Naive thymus-derived CD4-positive, alpha-beta T cell (primary cell): ENCODE measurements at regions not wholly inside any gene's neighbourhood (a gene's known extent, or its start where the extent isn't known, plus 50 kb on each side); places are given as distances from the start of the nearest gene placed in this dataset.

Experiments
- ATAC-seq: fragments of 150-1000 bp; cut with Tn5 transposase; 2 replicates; pipeline ENCODE4 v1.10.0; 2021; ENCODE audit warnings: mild to moderate bottlenecking, moderate library complexity
- CTCF ChIA-PET: fragments of 350-600 bp; sonication (Branson Sonifier 250); formaldehyde crosslinking; loops from one replicate; lab custom pipeline; 2021; ENCODE audit warnings: antibody characterized with exemption; lab: Charles Lee
- POLR2A ChIA-PET: fragments of 350-600 bp; sonication (Branson Sonifier 250); formaldehyde crosslinking; loops from one replicate; lab custom pipeline; 2021; ENCODE audit warnings: antibody characterized with exemption, inconsistent platforms; lab: Charles Lee
- DNase-seq, 9 donors: peaks; one replicate each; pipeline versions ENCODE4 v3.0.0 to v3.0.0-alpha.2; 2020 to 2022; ENCODE audit warnings: mixed read lengths in 1 of 9
- H3K27ac ChIP-seq: one replicate; pipeline ENCODE4 v1.7.0; 2013; ENCODE audit warnings: mild to moderate bottlenecking, low read depth, low read length, moderate library complexity
- H3K27me3 ChIP-seq, 2 donors: one replicate each; pipeline ENCODE4 v1.7.0; 2013; ENCODE audit warnings: low read length in 2 of 2, mild to moderate bottlenecking in 2 of 2, moderate library complexity in 2 of 2; ENCODE audit not compliant: control insufficient read depth in 2 of 2, insufficient read depth in 2 of 2
- H3K36me3 ChIP-seq, 3 experiments: 1 replicate in 2 of 3; 2 replicates in 1 of 3; pipeline ENCODE4 v1.7.0; 2013; ENCODE audit warnings: low read length in 3 of 3, mild to moderate bottlenecking in 3 of 3, moderate library complexity in 1 of 3; ENCODE audit not compliant: insufficient read depth in 3 of 3, control insufficient read depth in 2 of 3
- H3K4me1 ChIP-seq, 2 donors: one replicate each; pipeline ENCODE4 v1.7.0; 2013; ENCODE audit warnings: low read length in 2 of 2, mild to moderate bottlenecking in 2 of 2, moderate library complexity in 1 of 2; ENCODE audit not compliant: control insufficient read depth in 2 of 2, insufficient read depth in 2 of 2
- H3K4me3 ChIP-seq: 2 replicates; pipeline ENCODE4 v1.7.0; 2013; ENCODE audit warnings: mild to moderate bottlenecking, low read length
- H3K9me3 ChIP-seq, 3 experiments: 1 replicate in 2 of 3; 2 replicates in 1 of 3; pipeline ENCODE4 v1.7.0; 2013; ENCODE audit warnings: low read length in 3 of 3; ENCODE audit not compliant: control insufficient read depth in 2 of 3
- H3K27ac Mint-ChIP-seq, 9 donors: one replicate each; pipeline ENCODE4 v1.8.0; 2020 to 2022; ENCODE audit warnings: mixed read lengths in 9 of 9, mild to moderate bottlenecking in 8 of 9, moderate library complexity in 5 of 9, inconsistent platforms in 2 of 9
- H3K27me3 Mint-ChIP-seq, 5 donors: one replicate each; pipeline ENCODE4 v1.8.0; 2021 to 2022; ENCODE audit warnings: mixed read lengths in 5 of 5, mild to moderate bottlenecking in 1 of 5
- H3K36me3 Mint-ChIP-seq, 5 donors: one replicate each; pipeline ENCODE4 v1.8.0; 2020 to 2022; ENCODE audit warnings: mixed read lengths in 5 of 5, mild to moderate bottlenecking in 3 of 5, inconsistent platforms in 1 of 5
- H3K4me1 Mint-ChIP-seq, 7 donors: one replicate each; pipeline ENCODE4 v1.8.0; 2020 to 2022; ENCODE audit warnings: mixed read lengths in 7 of 7, mild to moderate bottlenecking in 3 of 7, inconsistent platforms in 1 of 7
- H3K4me3 Mint-ChIP-seq, 10 donors: one replicate each; pipeline ENCODE4 v1.8.0; 2020 to 2022; ENCODE audit warnings: mild to moderate bottlenecking in 10 of 10, mixed read lengths in 10 of 10, moderate library complexity in 6 of 10, inconsistent platforms in 2 of 10
- H3K9me3 Mint-ChIP-seq, 11 donors: one replicate each; pipeline ENCODE4 v1.8.0; 2020 to 2022; ENCODE audit warnings: mixed read lengths in 11 of 11, mild to moderate bottlenecking in 4 of 11, inconsistent platforms in 1 of 11, moderate library complexity in 1 of 11
- intact Hi-C, 2 donors: fragments of 100-400 bp; cut with micrococcal nuclease; formaldehyde crosslinking; loops; one replicate each; pipeline ENCODE4 v1.15.1; 2023

GRCh38 chr18:75158465-75159237, 50.3 kb downstream of the PTGR3 start:
- H3K27me3 Mint-ChIP-seq = peaks cover 0 to 15% (median 0%) of the 10 kb centered on the region in 5 donors
- H3K9me3 Mint-ChIP-seq = peaks cover 0 to 5% (median 0%) of the 10 kb centered on the region in 11 donors
- H3K27me3 ChIP-seq = no peaks in the 10 kb centered on the region
- no peak overlapping the region for H3K27ac ChIP-seq
- CTCF ChIA-PET = no interaction called here
- H3K4me1 Mint-ChIP-seq = peaks cover 7 to 28% (median 14%) of the 10 kb centered on the region in 7 donors
- no peak overlapping the region for H3K27ac Mint-ChIP-seq
- no peaks in the 10 kb centered on the region for H3K36me3 ChIP-seq
- intact Hi-C loops = no loop called here
- ATAC-seq = peak; percentile 13
- no peak overlapping the region for H3K4me3 ChIP-seq
- H3K4me1 ChIP-seq = no peaks in the 10 kb centered on the region
- peaks cover 0 to 10% (median 0%) of the 10 kb centered on the region in 5 donors for H3K36me3 Mint-ChIP-seq
- POLR2A ChIA-PET = no interaction called here
- no peaks in the 10 kb centered on the region for H3K9me3 ChIP-seq
- H3K4me3 Mint-ChIP-seq = peak overlapping the region in 2 of 10 donors; percentile 29 to 64
- DNase-seq = no peak

- H3K27me3 Mint-ChIP-seq = peaks cover 0 to 15% (median under 1%) of the 10 kb centered on the region in 5 donors
- no peak overlapping the region for H3K27ac ChIP-seq
- ATAC-seq (no peak), DNase-seq (no peak)
- no peak overlapping the region for H3K4me3 ChIP-seq
- H3K4me3 Mint-ChIP-seq = no peak overlapping the region
- H3K27me3 ChIP-seq = no peaks in the 10 kb centered on the region
- peak overlapping the region in 1 of 9 donors; percentile 7 for H3K27ac Mint-ChIP-seq
- peaks cover 0 to 11% (median 0%) of the 10 kb centered on the region in 5 donors for H3K36me3 Mint-ChIP-seq
- CTCF ChIA-PET = no interaction called here
- no peaks in the 10 kb centered on the region for H3K9me3 ChIP-seq
- no peaks in the 10 kb centered on the region for H3K4me1 ChIP-seq
- H3K4me1 Mint-ChIP-seq = peaks cover 7 to 28% (median 14%) of the 10 kb centered on the region in 7 donors
- POLR2A ChIA-PET = no interaction called here
- peaks cover 0 to 5% (median 0%) of the 10 kb centered on the region in 11 donors for H3K9me3 Mint-ChIP-seq
- intact Hi-C loops = no loop called here
- H3K36me3 ChIP-seq = no peaks in the 10 kb centered on the region
Measured at GRCh38 chr18:75157851-75158250, 51.1 kb downstream of the PTGR3 start.

GRCh38 chr18:75157381-75157780, 51.6 kb downstream of the PTGR3 start:
- H3K9me3 ChIP-seq = no peaks in the 10 kb centered on the region
- H3K36me3 Mint-ChIP-seq = peaks cover 0 to 15% (median 1%) of the 10 kb centered on the region in 5 donors
- H3K9me3 Mint-ChIP-seq = peaks cover 0 to 8% (median 1%) of the 10 kb centered on the region in 11 donors
- intact Hi-C loops = no loop called here
- H3K4me1 ChIP-seq = no peaks in the 10 kb centered on the region
- POLR2A ChIA-PET = no interaction called here
- ATAC-seq (no peak), DNase-seq (no peak)
- H3K27ac Mint-ChIP-seq = peak overlapping the region in 1 of 9 donors; percentile 70
- CTCF ChIA-PET = no interaction called here
- no peaks in the 10 kb centered on the region for H3K36me3 ChIP-seq
- H3K4me3 ChIP-seq = no peak overlapping the region
- no peak overlapping the region for H3K4me3 Mint-ChIP-seq
- H3K27ac ChIP-seq = no peak overlapping the region
- H3K27me3 ChIP-seq = no peaks in the 10 kb centered on the region
- peaks cover 0 to 18% (median 4%) of the 10 kb centered on the region in 5 donors for H3K27me3 Mint-ChIP-seq
- H3K4me1 Mint-ChIP-seq = peaks cover 7 to 28% (median 14%) of the 10 kb centered on the region in 7 donors

- Mint-ChIP-seq H3K27ac (no peak overlapping the region), H3K27me3 (peaks cover 0 to 23% (median 4%) of the 10 kb centered on the region in 5 donors), H3K9me3 (peaks cover 0 to 13% (median 7%) of the 10 kb centered on the region in 11 donors), H3K4me3 (no peak overlapping the region), H3K36me3 (peaks cover 0 to 21% (median 6%) of the 10 kb centered on the region in 5 donors), H3K4me1 (peaks cover 1 to 24% (median 10%) of the 10 kb centered on the region in 7 donors)
- no peaks in the 10 kb centered on the region for H3K4me1 ChIP-seq
- no peak for DNase-seq
- H3K27ac ChIP-seq = no peak overlapping the region
- ATAC-seq = no peak
- no peak overlapping the region for H3K4me3 ChIP-seq
- H3K27me3 ChIP-seq = no peaks in the 10 kb centered on the region
- POLR2A ChIA-PET = no interaction called here
- H3K9me3 ChIP-seq = no peaks in the 10 kb centered on the region
- H3K36me3 ChIP-seq = no peaks in the 10 kb centered on the region
- CTCF ChIA-PET = no interaction called here
- intact Hi-C loops = no loop called here
Measured at GRCh38 chr18:75156831-75157230, 52.1 kb downstream of the PTGR3 start.

GRCh38 chr18:75156139-75156750, 52.7 kb downstream of the PTGR3 start:
- Mint-ChIP-seq H3K4me3 (no peak overlapping the region), H3K27ac (no peak overlapping the region), H3K36me3 (peaks cover 0 to 25% (median 11%) of the 10 kb centered on the region in 5 donors), H3K9me3 (peaks cover 0 to 16% (median 11%) of the 10 kb centered on the region in 11 donors), H3K27me3 (peaks cover 0 to 29% (median 4%) of the 10 kb centered on the region in 5 donors), H3K4me1 (peaks cover 0 to 19% (median 5%) of the 10 kb centered on the region in 7 donors)
- Histone ChIP-seq H3K4me1 (no peaks in the 10 kb centered on the region), H3K9me3 (no peaks in the 10 kb centered on the region), H3K4me3 (no peak overlapping the region), H3K27me3 (no peaks in the 10 kb centered on the region), H3K27ac (no peak overlapping the region), H3K36me3 (no peaks in the 10 kb centered on the region)
- POLR2A ChIA-PET = no interaction called here
- intact Hi-C loops = no loop called here
- CTCF ChIA-PET = no interaction called here
- DNase-seq (no peak), ATAC-seq (no peak)

GRCh38 chr18:75154997-75155396, 53.9 kb downstream of the PTGR3 start:
- Histone ChIP-seq H3K4me1 (no peaks in the 10 kb centered on the region), H3K9me3 (no peaks in the 10 kb centered on the region), H3K27ac (no peak overlapping the region), H3K4me3 (no peak overlapping the region), H3K27me3 (no peaks in the 10 kb centered on the region), H3K36me3 (no peaks in the 10 kb centered on the region)
- H3K4me3 Mint-ChIP-seq = no peak overlapping the region
- ChIA-PET CTCF (no interaction called here), POLR2A (no interaction called here)
- no peak overlapping the region for H3K27ac Mint-ChIP-seq
- peaks cover 0 to 25% (median 11%) of the 10 kb centered on the region in 5 donors for H3K36me3 Mint-ChIP-seq
- DNase-seq (no peak), ATAC-seq (no peak)
- peaks cover 0 to 19% (median 11%) of the 10 kb centered on the region in 11 donors for H3K9me3 Mint-ChIP-seq
- peaks cover 0 to 29% (median 4%) of the 10 kb centered on the region in 5 donors for H3K27me3 Mint-ChIP-seq
- intact Hi-C loops = no loop called here
- H3K4me1 Mint-ChIP-seq = peaks cover 0 to 10% (median 0%) of the 10 kb centered on the region in 7 donors
